Kidney epithelial cell (primary cell): ENCODE measurements at regions not wholly inside any gene's neighbourhood (a gene's known extent, or its start where the extent isn't known, plus 50 kb on each side); places are given as distances from the start of the nearest gene placed in this dataset.

Experiments used
- DNase-seq: peaks from one replicate; pipeline ENCODE4 v3.0.0-alpha.2; 2010; ENCODE audit warnings: low read depth
- H3K27me3 ChIP-seq: 2 replicates; pipeline ENCODE4 v1.6.0; 2011; ENCODE audit warnings: low read length; ENCODE audit not compliant: control insufficient read depth, insufficient read depth
- H3K36me3 ChIP-seq: 2 replicates; pipeline ENCODE4 v1.5.1; 2011; ENCODE audit warnings: low read length; ENCODE audit not compliant: control insufficient read depth, insufficient read depth
- H3K4me3 ChIP-seq: 2 replicates; pipeline ENCODE4 v1.5.1; 2011; ENCODE audit warnings: low read depth, mild to moderate bottlenecking, control low read depth, low read length
- TF ChIP-seq, protein P1 (sequence below): IDR thresholded peaks from 2 replicates; pipeline ENCODE4 v1.5.1; 2011; ENCODE audit warnings: mild to moderate bottlenecking, moderate library complexity, low read length, control low read depth, inconsistent platforms; ENCODE audit not compliant: insufficient read depth, poor library complexity, severe bottlenecking

DNA sequence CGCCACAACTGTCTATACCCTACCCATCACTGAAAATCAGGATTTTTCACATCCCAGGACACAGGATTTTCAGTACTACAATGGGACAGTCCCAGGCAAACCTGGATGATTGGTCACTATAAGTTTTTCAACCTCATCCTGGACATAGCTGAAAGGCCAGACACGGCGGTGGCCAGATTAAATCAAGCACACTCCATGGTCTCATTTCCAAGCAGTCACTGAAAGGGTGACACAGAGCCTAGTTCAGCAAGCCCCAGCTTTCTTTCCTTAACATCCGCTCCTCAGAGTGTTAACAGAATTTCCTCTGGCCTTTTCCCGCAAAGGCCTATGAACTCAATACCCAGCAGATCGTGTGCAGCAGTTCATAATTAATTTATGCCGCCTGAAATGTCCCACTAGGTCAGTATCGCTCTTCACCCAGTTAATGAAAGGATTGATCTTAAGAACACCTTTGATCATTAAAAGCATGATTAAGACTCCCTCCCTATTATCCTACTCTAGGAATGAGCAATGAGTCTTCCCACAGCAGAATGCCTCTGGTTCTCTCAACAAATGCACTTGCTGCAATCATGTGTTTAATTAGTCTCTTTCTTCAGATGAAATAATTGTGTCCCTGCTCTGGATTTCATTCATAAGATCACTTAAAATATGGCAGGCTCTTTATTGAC lies 104.0 kb upstream of the NANOS1 start:
- H3K27me3 ChIP-seq = no peaks in the 10 kb centered on the region
- DNase-seq = no peak
- no peaks in the 10 kb centered on the region for H3K36me3 ChIP-seq
- no peak overlapping the region for H3K4me3 ChIP-seq
- TF ChIP-seq, protein P1, sequence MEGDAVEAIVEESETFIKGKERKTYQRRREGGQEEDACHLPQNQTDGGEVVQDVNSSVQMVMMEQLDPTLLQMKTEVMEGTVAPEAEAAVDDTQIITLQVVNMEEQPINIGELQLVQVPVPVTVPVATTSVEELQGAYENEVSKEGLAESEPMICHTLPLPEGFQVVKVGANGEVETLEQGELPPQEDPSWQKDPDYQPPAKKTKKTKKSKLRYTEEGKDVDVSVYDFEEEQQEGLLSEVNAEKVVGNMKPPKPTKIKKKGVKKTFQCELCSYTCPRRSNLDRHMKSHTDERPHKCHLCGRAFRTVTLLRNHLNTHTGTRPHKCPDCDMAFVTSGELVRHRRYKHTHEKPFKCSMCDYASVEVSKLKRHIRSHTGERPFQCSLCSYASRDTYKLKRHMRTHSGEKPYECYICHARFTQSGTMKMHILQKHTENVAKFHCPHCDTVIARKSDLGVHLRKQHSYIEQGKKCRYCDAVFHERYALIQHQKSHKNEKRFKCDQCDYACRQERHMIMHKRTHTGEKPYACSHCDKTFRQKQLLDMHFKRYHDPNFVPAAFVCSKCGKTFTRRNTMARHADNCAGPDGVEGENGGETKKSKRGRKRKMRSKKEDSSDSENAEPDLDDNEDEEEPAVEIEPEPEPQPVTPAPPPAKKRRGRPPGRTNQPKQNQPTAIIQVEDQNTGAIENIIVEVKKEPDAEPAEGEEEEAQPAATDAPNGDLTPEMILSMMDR = no peak

DNA sequence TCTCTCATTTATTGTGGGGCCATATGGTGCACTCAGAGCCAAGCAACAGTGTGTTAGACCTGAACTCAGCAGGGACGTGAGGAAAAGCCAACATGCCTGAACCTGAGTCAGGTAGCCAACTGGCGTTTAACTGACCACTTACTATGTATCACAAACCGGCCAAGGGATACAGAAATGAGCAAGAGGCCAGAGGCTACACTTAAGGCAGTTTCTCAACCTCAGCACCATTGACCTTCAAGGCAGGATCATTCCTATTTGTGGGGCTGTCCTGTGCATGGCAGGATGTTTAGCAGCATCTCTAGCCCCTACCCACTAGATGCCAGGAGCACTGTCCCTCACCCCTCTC lies 103.5 kb upstream of the NANOS1 start:
- no peaks in the 10 kb centered on the region for H3K27me3 ChIP-seq
- no peaks in the 10 kb centered on the region for H3K36me3 ChIP-seq
- no peak overlapping the region for H3K4me3 ChIP-seq
- TF ChIP-seq, protein P1 = no peak
- no peak for DNase-seq

DNA sequence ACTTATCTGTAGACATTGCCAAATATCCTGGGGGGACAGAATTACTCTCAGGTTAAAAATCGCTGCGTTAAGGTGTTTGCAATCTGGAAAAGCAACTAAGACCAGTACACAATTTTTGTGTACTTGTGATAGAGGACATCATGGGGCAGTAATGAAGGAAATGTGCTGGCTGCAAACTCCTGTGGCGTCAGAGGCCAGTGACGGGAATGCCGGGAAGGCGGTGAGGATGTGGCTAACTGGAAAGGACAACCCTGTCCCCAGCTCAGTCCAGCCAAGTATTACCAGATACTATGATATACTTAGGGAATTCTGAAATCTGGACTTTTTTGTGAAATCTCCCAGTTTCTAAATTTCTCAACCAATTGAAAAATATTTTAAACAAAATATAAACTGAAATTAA lies 103.1 kb upstream of the NANOS1 start:
- Histone ChIP-seq H3K27me3 (no peaks in the 10 kb centered on the region), H3K36me3 (no peaks in the 10 kb centered on the region)
- TF ChIP-seq, protein P1 = no peak

DNA sequence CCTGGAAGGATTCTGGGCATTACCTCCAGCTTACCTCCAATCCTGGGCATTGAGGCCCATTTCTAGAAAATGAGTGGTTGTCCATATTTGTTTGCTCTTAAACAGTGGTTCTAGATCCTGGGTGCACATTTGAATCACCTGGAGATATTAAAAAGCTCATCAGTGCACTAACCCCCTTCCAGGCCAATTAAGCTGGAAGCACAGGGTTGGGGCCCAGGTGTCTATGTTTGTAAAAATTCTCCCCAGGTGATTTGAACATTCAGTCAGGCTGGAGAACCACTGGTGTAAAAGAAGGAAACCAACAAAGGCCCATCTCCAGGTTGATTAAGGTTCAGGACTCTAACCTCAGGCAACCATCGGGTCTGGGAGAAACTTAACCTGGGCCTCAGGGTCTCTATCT lies 102.6 kb upstream of the NANOS1 start:
- no peaks in the 10 kb centered on the region for H3K36me3 ChIP-seq
- TF ChIP-seq, protein P1 = no peak
- H3K4me3 ChIP-seq = no peak overlapping the region
- no peaks in the 10 kb centered on the region for H3K27me3 ChIP-seq
- no peak for DNase-seq

More for the DNA sequence above, 103.1 kb upstream of the NANOS1 start:
- no peak overlapping the region for H3K4me3 ChIP-seq
- no peak for DNase-seq

DNA sequence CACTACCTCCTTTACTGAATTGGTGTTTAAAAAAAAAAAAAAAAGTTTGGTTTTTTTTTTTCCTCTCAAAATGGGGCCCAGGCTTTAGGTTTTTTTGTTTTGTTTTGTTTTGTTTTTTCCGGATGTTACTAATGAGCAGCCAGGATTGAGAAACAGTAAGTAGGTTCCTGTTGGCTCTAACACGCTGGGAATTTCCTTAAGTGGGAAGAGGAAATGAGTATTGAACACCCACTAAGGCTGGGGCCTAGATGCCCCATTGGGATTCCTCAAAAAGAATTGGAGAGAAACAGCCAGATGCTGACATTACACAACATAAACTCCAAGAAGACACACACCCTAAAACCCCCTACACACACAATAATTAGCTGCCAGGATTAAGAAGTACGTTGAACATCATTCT lies 102.2 kb upstream of the NANOS1 start:
- Histone ChIP-seq H3K4me3 (no peak overlapping the region), H3K36me3 (no peaks in the 10 kb centered on the region), H3K27me3 (no peaks in the 10 kb centered on the region)
- TF ChIP-seq, protein P1 = no peak
- DNase-seq = no peak

DNA sequence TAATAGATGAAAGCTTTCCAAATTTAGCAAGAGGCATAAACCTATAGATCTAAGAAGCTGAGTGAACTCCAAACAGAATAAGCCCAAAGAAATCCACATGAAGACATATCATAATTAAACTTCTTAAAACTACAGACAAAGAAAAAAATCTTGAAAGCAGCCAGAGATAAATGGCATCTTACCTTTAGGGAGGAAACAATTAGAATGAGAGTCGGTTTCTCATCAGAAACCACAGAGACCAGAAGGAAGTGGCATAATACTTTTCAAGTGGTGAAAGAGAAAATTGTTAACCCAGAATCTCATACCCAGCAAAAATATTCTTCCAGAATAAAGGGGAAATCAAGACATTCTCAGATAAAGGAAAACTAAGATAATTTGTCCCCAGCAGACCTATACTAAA lies 98.9 kb upstream of the NANOS1 start:
- Histone ChIP-seq H3K4me3 (no peak overlapping the region), H3K36me3 (no peaks in the 10 kb centered on the region), H3K27me3 (no peaks in the 10 kb centered on the region)
- TF ChIP-seq, protein P1 = no peak
- no peak for DNase-seq
